ENCODE measurements at regions not wholly inside any gene's neighbourhood (a gene's known extent, or its start where the extent isn't known, plus 50 kb on each side); places are given as distances from the start of the nearest gene placed in this dataset.

GRCh38 chr20:19964289-19965265 lies 52.6 kb upstream of the NAA20 start:
- Mint-ChIP-seq H3K4me1 (ENCODE audit: low read depth) (peaks cover 21% of the 10 kb centered on the region), H3K36me3 (ENCODE audit: insufficient read depth) (no peaks in the 10 kb centered on the region), H3K27me3 (ENCODE audit: low read depth) (no peaks in the 10 kb centered on the region), H3K9me3 (no peaks in the 10 kb centered on the region), H3K4me3 (no peak overlapping the region)
- DNase-seq (no peak), ATAC-seq (no peak)

DNA sequence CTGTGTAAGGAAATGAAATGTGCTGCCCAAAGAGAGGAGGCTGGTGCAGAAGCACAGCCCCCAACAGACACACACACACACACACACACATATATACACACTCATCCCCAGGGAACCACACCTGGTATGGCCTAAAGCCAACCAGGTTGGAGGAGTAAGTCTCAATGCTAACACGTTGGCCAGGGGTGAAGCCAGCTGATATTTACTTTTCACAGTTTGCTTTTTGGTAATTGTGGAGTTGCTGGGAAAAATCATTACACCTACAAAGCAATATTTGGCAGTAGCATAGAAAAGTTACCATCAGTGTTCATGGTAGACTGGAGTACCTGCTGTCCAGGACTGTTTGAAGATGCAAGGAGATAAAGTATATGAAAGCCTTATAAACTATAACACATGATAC lies 50.3 kb upstream of the NAA20 start:
- no peak overlapping the region for H3K4me3 Mint-ChIP-seq
- no peaks in the 10 kb centered on the region for H3K36me3 Mint-ChIP-seq (ENCODE audit: insufficient read depth)
- DNase-seq (no peak), ATAC-seq (no peak)
- no peaks in the 10 kb centered on the region for H3K9me3 Mint-ChIP-seq
- peaks cover 26% of the 10 kb centered on the region for H3K4me1 Mint-ChIP-seq (ENCODE audit: low read depth)
- H3K27me3 Mint-ChIP-seq (ENCODE audit: low read depth), result no peaks in the 10 kb centered on the region
